GM21526 (cell line): ENCODE measurements at regions not wholly inside any gene's neighbourhood (a gene's known extent, or its start where the extent isn't known, plus 50 kb on each side); places are given as distances from the start of the nearest gene placed in this dataset.

Experiments
- ATAC-seq: cut with Tn5 transposase; IDR thresholded peaks from one replicate; pipeline ENCODE4 v1.9.1; 2021; ENCODE audit warnings: moderate library complexity; ENCODE audit not compliant: unreplicated experiment, low FRiP score

DNA sequence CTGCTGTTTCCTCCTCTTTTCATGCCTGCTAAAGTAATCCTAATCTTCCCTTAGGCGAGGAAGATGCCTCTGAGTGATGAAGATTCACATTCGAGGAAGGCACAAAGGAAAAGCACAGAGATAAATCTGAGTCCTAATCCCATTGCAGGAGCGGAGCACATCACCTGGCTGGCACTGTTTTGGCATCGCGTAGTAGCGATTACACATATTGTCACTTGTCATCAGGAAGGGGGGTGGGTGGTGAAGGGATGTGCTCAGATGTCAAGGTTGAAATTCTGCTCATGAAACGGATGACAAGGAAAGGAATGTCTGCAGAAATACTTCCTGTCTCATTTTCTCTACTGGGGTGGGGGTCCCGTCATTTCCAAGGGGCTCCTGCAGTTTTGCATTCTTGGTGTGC lies 363.1 kb upstream of the EEF2KMT start:
- ATAC-seq, result no peak

DNA sequence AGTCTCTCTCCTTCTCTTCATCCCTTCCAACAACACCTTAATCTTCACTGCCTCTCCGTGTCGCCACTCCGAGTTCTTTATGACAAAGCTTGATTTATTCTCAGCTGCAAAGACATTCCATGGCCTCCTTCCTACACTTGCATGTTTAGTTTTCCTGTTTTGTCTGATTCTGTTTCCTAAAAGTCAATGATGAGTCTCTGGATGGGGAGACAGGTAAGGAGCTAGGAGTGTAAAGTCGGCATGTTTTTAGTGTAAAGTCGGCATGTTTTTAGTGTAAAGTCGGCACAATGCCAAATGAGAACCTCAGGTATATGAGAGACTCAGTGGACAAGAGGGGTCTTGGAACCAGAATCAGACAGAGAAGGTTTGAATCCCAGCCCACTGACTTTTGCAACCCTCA lies 362.3 kb upstream of the EEF2KMT start:
- ATAC-seq, result no peak

- ATAC-seq, result no peak
Measured at GRCh38 chr16:5455110-5455509, 357.5 kb upstream of the EEF2KMT start.

- ATAC-seq, result no peak
Measured at GRCh38 chr16:5454349-5454748, 356.8 kb upstream of the EEF2KMT start.

DNA sequence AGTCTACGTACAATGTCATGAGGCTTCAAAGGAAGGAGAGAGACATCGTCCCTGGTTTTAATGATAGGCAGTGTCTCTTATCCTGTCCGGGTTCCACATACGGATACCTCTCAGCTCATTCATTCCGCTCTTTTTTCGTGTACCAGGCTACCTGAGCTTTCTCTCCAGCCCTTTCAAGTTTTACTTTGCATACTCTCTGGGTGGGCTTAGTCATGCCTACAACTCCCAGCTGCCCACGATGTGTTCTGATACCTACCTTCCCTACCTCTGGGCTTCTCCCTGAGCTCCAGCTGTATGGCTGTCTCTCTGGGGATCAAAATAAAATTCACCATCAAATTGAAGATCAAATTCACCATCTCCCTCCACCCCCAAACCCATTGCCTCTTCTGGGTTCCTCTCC lies 354.0 kb upstream of the EEF2KMT start:
- ATAC-seq, result no peak

- no peak for ATAC-seq
Measured at GRCh38 chr16:5450409-5451104, 353.0 kb upstream of the EEF2KMT start.

GRCh38 chr16:5449901-5450300 lies 352.3 kb upstream of the EEF2KMT start:
- ATAC-seq, result no peak

GRCh38 chr16:5448798-5449197 lies 351.2 kb upstream of the EEF2KMT start:
- ATAC-seq, result no peak

DNA sequence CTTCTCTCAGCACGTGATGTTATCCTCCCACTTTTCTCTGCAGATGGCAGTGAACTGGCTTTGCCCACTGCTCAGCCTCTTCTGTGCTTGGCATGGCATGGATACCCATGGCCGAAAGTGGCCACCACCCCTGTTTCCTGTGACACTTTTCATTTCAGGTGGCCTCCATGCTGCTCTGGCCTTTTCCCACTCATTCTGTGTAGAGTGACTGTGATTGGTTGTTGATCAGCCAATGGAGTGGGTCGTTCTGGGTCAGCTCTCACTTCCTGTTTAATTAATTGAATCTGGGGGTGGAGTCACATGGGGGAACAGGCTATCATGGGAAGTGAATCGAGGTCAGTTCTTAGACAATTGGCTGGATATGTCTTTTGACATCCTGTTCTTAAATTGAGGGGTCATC lies 350.1 kb upstream of the EEF2KMT start:
- no peak for ATAC-seq

GRCh38 chr16:5446623-5447240 lies 349.1 kb upstream of the EEF2KMT start:
- ATAC-seq, result no peak

DNA sequence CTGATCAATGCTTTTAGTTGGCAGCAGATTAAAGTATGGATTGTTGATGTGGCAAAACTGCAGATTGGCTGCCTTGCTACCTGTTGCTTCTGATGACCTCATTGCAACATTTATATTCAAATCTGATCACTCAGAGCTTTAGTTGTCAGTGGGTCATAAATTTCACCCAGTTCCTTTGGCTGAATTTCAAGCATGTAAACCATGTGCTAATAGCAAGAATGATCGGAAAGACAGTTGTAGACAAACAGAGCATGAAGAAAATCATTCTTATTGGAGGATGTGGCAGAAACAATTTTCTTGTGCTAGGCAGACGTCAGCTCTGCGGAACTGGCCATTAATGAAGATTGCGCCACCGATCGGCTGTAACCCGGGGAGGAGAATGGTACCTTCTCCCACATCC lies 346.6 kb upstream of the EEF2KMT start:
- no peak for ATAC-seq

GRCh38 chr16:5442986-5443385 lies 345.4 kb upstream of the EEF2KMT start:
- no peak for ATAC-seq

- ATAC-seq, result no peak
Measured at GRCh38 chr16:5442054-5442453, 344.5 kb upstream of the EEF2KMT start.

DNA sequence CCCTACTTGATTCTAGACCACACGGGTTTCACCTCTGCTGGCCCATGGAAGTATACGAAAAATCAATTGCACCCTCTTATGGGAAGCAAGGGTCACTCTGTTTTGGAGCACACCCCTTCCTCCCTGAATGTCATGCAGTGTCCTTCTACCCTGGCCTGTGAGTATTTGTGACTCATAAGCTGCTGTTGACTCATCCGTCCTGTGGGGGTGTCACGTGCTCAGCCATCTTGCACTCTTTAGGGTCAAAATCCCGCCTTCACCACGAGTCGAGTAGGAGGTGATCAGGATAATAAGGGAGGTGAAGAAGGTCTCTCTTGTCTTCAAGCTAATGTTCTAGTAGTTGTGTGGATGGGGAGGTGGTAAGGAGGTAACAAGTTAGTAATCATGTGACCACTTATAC lies 341.0 kb upstream of the EEF2KMT start:
- ATAC-seq, result no peak

- ATAC-seq, result no peak
Measured at GRCh38 chr16:5433587-5433986, 336.0 kb upstream of the EEF2KMT start.

GRCh38 chr16:5432166-5432565 lies 334.6 kb upstream of the EEF2KMT start:
- ATAC-seq, result no peak

GRCh38 chr16:5430598-5430997 lies 333.0 kb upstream of the EEF2KMT start:
- no peak for ATAC-seq

DNA sequence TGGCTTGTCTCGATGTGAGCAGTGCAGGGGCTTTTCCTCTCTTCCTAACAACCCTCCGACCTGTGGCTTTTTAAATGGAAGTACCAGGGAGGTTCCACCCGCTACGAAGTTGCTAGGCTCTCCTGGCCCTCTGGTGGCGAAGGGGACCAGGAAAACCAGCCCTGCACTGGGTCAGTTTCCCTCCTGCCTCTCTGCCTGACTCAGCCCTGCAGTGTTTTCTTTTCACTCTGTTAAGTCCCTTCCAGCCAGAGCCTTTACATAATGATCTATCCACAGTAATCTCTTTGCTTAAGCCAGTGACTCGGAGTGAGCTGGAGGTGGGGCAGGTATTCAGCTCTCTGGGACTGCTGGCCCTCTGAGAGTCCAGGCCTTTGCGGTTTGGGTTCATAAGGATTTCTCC lies 331.3 kb upstream of the EEF2KMT start:
- no peak for ATAC-seq

GRCh38 chr16:5427571-5427970 lies 330.0 kb upstream of the EEF2KMT start:
- ATAC-seq, result no peak

GRCh38 chr16:5422643-5423496 lies 325.3 kb upstream of the EEF2KMT start:
- ATAC-seq, result no peak

- no peak for ATAC-seq
Measured at GRCh38 chr16:5422047-5422446, 324.5 kb upstream of the EEF2KMT start.

- no peak for ATAC-seq
Measured at GRCh38 chr16:5416013-5416412, 318.4 kb upstream of the EEF2KMT start.
